Neural cell (in vitro differentiated cells): ENCODE measurements at regions not wholly inside any gene's neighbourhood (a gene's known extent, or its start where the extent isn't known, plus 50 kb on each side); places are given as distances from the start of the nearest gene placed in this dataset.

Source experiments
- CTCF ChIP-seq: fragments of 450-650 bp; IDR thresholded peaks from 2 replicates; pipeline ENCODE4 v1.5.1; 2014; ENCODE audit warnings: antibody characterized with exemption, mild to moderate bottlenecking, moderate library complexity; ENCODE audit not compliant: poor library complexity, severe bottlenecking
- EP300 ChIP-seq: fragments of 450-650 bp; conservative IDR thresholded peaks from 2 replicates; pipeline ENCODE4 v1.6.1; 2014; ENCODE audit warnings: antibody characterized with exemption, mild to moderate bottlenecking, moderate library complexity; ENCODE audit not compliant: poor library complexity, severe bottlenecking
- EZH2 ChIP-seq: fragments of 200-600, 300-800 bp; shearing (Covaris generic), sonication (generic); IDR thresholded peaks from 2 replicates; pipeline ENCODE4 v1.6.1; 2014; ENCODE audit warnings: antibody characterized with exemption, low read length, borderline replicate concordance, mild to moderate bottlenecking; ENCODE audit not compliant: insufficient read depth, poor library complexity, severe bottlenecking
- POLR2AphosphoS5 ChIP-seq: IDR thresholded peaks from 2 replicates; pipeline ENCODE4 v1.6.1; 2012
- RAD21 ChIP-seq: fragments of 450-650 bp; conservative IDR thresholded peaks from 2 replicates; pipeline ENCODE4 v1.6.1; 2014; ENCODE audit warnings: antibody characterized with exemption, mild to moderate bottlenecking, moderate library complexity
- TAF1 ChIP-seq: IDR thresholded peaks from 2 replicates; pipeline ENCODE4 v1.6.1; 2012; ENCODE audit warnings: low read depth

- TF ChIP-seq CTCF (no peak), TAF1 (no peak), RAD21 (no peak), POLR2AphosphoS5 (no peak), EZH2 (no peak), EP300 (no peak)
Measured at GRCh38 chr2:21363364-21363763, 239.6 kb downstream of the TDRD15 start.
